Brain microvascular endothelial cell (primary cell): ENCODE measurements at regions not wholly inside any gene's neighbourhood (a gene's known extent, or its start where the extent isn't known, plus 50 kb on each side); places are given as distances from the start of the nearest gene placed in this dataset.
A peak's percentile ranks its signal among the peaks of the same experiment; 100 is the strongest.

Source experiments
- DNase-seq: peaks from one replicate; pipeline ENCODE4 v3.0.0-alpha.2; 2020
- H3K27ac ChIP-seq: fragments of 250-450 bp; sonication (Bioruptor Pico); 2 replicates; pipeline ENCODE4 v1.5.1; 2020; ENCODE audit warnings: mild to moderate bottlenecking, moderate library complexity
- H3K27me3 ChIP-seq: fragments of 250-450 bp; sonication (Bioruptor Pico); replicated peaks from 2 replicates; pipeline ENCODE4 v1.5.1; 2020; ENCODE audit warnings: mild to moderate bottlenecking
- H3K36me3 ChIP-seq: fragments of 250-450 bp; sonication (Bioruptor Pico); replicated peaks from 2 replicates; pipeline ENCODE4 v1.5.1; 2020; ENCODE audit warnings: mild to moderate bottlenecking
- H3K4me3 ChIP-seq: 2 replicates; pipeline ENCODE4 v1.5.1; 2011; ENCODE audit warnings: low read depth, mild to moderate bottlenecking, control low read depth, low read length, moderate library complexity
- in situ Hi-C: cut with HindIII; loops from 2 replicates; pipeline ENCODE4 v1.10.0; 2017; ENCODE audit warnings: low sequenced_read_pairs, low pct_ligation_motif_present
- TF ChIP-seq, protein P1 (sequence below): IDR thresholded peaks from 2 replicates; pipeline ENCODE4 v1.5.1; 2011; ENCODE audit warnings: low read depth, mild to moderate bottlenecking, moderate library complexity, low read length, control low read depth, inconsistent platforms; ENCODE audit errors: missing control alignments

DNA sequence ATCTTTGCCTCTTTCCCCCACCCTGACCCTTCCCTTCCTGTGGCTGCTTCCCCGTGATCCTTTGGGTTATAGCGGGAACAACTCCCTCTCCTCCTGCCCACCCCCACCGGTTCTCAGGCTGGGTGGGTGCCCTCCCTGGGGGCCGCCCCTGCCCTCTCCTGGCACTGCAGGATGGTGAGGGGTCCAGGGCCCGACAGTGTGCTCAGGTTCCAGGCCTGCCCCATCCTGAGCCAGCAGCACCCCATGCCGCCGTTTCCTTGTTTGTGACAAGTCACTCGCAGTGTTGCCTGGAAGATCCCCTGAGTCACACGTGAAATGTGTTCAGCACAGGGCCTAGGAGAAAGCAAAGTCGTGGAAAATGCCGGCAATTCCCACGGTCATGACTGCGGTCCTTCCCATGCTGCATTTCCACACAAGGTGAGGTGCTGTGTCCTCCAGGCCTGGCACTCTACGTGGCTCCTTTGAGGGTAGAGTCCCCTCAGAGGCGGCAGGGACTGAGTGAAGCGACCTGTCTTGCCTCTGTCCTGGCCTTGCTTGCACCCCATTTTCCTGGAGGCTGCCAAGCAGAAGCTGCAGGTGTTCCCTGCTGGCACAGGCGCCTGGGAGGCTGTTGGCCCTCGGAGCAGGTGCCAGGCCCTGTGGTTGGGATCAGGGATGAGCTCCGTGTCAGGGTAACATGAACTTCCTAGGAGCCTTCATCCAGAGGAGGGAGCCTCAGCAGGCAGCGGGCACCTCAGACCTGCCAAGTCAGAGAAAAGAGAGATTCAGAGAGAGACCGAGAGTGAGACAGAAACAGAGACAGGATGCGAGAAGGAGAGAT is 80.5 kb upstream of the LINC01488 start:
- Histone ChIP-seq H3K27me3 (no peaks in the 10 kb centered on the region), H3K4me3 (no peak overlapping the region), H3K36me3 (no peaks in the 10 kb centered on the region), H3K27ac (no peak overlapping the region)
- in situ Hi-C loops = no loop called here
- no peak for DNase-seq
- TF ChIP-seq, protein P1, sequence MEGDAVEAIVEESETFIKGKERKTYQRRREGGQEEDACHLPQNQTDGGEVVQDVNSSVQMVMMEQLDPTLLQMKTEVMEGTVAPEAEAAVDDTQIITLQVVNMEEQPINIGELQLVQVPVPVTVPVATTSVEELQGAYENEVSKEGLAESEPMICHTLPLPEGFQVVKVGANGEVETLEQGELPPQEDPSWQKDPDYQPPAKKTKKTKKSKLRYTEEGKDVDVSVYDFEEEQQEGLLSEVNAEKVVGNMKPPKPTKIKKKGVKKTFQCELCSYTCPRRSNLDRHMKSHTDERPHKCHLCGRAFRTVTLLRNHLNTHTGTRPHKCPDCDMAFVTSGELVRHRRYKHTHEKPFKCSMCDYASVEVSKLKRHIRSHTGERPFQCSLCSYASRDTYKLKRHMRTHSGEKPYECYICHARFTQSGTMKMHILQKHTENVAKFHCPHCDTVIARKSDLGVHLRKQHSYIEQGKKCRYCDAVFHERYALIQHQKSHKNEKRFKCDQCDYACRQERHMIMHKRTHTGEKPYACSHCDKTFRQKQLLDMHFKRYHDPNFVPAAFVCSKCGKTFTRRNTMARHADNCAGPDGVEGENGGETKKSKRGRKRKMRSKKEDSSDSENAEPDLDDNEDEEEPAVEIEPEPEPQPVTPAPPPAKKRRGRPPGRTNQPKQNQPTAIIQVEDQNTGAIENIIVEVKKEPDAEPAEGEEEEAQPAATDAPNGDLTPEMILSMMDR = no peak

DNA sequence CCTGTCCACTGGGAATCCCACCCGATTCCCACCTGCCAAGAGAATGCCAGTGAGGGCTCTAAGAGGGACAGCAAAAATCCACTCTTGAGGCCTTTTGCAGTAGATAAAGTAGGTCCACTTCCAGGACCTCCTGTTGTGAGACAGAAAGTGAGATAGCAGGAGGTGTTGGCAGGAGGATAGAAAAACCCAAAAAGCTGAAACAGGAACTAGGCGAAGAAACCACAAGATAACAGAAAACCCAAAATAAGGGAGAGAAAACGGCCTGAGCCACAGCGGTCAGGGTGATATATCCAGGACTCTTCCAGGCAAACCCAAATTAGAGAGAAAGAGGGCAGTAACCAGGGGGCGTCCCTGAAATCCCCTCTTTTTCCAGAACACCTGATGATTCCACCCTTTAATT is 79.7 kb upstream of the LINC01488 start:
- H3K36me3 ChIP-seq = no peaks in the 10 kb centered on the region
- DNase-seq = no peak
- TF ChIP-seq, protein P1 = no peak

DNA sequence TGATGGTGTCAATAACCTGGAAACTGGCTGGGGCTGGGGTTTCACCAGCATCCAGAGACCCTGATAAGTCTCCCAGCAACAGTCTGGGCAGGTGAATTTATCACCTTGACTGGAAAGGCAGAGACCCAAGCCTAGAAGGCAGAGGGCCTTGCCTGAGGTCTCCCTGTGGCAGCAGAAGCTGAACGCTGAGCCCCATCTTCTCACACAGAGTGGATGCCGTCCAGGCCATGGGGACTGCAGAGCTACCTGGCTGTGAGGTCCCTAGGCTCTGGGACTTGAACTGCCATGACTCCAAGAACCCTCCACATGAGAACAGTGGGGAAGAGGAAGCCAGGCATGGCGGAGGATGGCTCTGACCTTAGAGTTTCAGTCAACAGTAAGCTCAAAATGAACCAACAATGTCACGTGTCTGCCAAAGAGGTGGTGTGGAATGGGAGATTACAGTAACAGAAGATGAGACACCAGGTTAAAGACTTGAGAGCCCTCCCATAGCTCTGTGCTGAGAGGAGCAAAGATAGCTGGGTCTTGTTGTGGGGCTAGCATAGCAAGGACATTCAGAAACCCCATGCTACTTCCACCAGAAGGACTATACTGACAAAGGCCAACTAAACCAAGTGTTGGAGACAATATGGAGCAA is 79.1 kb upstream of the LINC01488 start:
- H3K27me3 ChIP-seq = no peaks in the 10 kb centered on the region
- in situ Hi-C loops = no loop called here
- H3K27ac ChIP-seq = no peak overlapping the region
- TF ChIP-seq, protein P1 = no peak
- DNase-seq = no peak
- H3K36me3 ChIP-seq = no peaks in the 10 kb centered on the region
- no peak overlapping the region for H3K4me3 ChIP-seq

More for the DNA sequence above, 79.7 kb upstream of the LINC01488 start:
- in situ Hi-C loops = no loop called here
- Histone ChIP-seq H3K27me3 (no peaks in the 10 kb centered on the region), H3K27ac (no peak overlapping the region), H3K4me3 (no peak overlapping the region)

DNA sequence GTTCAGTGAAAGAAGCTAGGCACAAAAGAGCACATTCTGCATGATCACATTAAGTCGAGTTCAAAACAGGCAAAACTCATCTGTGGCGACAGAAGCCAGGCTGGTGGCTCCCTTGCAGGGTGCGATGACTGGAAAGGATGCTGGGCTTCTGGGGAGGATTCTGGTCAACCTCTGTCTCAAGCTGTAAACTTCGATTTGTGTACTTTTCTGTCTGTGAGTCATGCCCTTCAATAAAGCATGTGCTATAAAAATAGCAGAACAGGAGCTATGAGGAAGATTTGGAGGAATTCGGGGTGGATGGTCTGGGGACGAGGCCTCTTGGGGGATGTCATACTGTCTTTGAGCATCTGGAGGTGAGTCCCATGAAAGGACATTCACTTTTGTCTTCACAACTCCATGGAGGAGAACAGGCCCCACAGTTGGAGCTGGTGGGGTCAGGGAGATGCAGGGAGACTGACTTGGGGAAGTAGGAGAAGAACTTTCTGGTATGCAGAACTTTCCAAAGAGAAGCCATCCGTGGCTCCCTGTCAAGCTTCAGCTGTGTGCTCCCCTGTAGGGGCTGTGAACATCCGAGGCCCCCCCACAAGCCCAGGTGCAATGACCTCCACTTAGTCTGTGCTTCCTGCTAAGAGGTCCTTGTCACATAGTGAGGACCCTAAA is 77.8 kb upstream of the LINC01488 start:
- no peaks in the 10 kb centered on the region for H3K36me3 ChIP-seq
- DNase-seq = peak; percentile 17
- in situ Hi-C loops = no loop called here
- H3K27ac ChIP-seq = no peak overlapping the region
- H3K4me3 ChIP-seq = no peak overlapping the region
- TF ChIP-seq, protein P1 = no peak
- H3K27me3 ChIP-seq = no peaks in the 10 kb centered on the region

DNA sequence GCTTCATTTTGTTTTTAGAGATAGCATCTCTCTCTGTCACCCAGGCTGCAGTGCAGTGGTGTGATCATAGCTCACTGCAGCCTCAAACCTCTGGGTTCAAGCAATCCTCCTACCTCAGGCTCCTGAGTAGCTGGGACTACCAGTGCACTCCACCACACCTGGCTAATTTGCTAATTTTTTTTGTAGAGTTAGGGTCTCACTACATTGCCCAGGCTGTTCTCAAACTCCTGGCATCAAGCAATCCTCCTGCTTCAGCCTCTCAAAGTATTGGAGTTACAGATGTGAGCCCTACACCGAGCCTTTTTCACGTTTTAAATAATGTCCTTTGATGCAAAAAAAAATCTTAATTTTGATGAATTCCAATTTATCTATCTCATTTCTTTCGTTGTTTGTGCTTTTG is 75.4 kb upstream of the LINC01488 start:
- in situ Hi-C loops = no loop called here
- DNase-seq = no peak
- TF ChIP-seq, protein P1 = no peak
- H3K4me3 ChIP-seq = no peak overlapping the region
- H3K27me3 ChIP-seq = no peaks in the 10 kb centered on the region
- H3K27ac ChIP-seq = no peak overlapping the region
- no peaks in the 10 kb centered on the region for H3K36me3 ChIP-seq
